ENCODE measurements at regions not wholly inside any gene's neighbourhood (a gene's known extent, or its start where the extent isn't known, plus 50 kb on each side); places are given as distances from the start of the nearest gene placed in this dataset.
"Not testable (repeated sequence)": the region's sequence is repeated elsewhere in the genome, so short reads cannot be mapped to it uniquely, and the experiment has no call there.

DNA sequence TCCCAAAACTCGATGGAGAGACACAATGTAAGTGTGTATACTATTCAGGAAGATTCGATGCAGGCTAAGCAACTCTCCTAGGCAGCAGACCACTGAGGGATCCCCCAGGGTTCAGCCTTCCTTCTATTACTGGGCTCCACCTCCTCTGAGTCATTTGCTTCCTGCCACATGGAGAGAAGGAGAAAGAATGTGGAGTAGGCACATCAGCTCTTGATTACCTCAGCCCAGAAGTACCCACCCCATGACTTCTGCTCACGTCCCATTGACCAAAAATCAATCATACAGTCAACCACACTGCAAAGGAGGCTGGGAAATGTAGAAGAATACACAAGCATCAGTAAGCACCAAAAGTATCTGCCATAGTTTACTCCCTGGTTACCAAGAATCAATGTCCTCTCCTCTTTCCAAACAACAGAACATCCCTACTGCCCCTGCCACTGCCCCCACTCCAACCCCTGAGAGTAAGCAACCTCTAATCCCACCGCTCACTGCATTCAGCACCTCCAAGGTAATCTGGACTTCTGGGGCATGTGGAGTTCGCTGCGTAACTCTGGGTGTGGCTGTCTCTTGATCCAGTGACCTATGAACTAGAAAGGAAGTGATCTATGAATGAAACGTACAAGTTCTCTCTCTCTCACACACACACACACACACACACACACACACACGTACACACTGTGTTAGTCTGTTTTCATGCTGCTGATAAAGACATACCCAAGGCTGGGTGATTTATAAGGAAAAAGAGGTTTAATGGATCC is 91.2 kb upstream of the C1QTNF7 start:
- DNase-seq = no peak

DNA sequence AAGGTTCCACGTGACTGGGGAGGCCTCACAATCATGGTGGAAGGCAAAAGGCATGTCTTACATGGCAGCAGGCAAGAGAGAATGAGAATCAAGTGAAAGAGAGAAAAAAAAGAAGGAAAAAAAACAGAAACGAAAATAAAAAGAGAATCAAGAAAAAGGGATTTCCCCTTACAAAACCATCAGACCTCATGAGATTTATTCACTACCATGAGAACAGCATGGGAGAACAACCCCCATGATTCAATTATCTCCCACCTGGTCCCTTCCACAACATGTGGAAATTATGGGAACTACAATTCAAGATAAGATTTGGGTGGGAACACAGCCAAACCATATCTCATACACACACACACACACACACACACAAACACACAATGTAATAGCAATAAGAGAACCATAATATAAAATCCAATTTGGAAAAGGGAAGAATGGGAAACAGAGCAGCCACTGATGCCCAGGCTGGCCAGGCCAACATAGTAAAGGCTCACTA is 90.6 kb upstream of the C1QTNF7 start:
- DNase-seq = not testable (repeated sequence)

DNA sequence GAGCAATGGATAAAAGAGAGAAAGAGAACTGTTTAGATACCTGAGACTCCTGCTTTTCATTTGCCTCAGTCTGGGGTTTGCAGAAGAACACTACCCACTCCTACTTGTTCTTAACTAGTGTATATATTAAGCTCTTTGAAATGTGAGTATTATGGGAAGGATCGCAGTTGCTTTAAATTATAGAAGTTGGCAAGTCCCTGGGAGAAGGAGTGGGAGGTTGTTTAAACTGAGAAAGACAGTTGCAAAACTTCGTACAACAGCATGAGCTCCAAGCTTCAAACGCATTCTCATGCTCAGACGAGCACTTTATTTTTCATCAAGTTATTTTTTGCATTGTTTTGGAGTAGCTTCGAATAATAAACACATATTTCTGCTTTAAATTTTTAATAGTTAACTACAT is 88.1 kb upstream of the C1QTNF7 start:
- peak in 1 of 58 donors; percentile 42 for DNase-seq

DNA sequence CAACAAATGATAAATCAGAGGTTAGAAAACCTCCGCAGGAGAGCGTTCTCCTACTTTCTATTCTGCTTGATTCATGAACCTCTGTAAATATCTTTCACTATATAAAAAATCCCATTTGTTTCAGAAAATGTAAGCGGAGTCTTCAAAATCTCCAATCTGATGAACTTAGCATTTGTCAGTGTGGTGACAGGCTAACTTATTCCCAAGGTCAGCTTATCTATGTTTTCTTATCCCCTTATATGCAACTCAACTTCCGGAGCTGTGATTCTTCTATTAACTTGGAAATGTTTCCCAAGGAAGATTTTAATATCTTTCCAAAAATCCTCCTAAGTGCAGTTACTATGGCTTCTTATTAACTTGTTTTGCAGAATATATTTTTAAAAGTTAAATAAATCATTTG is 87.5 kb upstream of the C1QTNF7 start:
- DNase-seq = no peak

DNA sequence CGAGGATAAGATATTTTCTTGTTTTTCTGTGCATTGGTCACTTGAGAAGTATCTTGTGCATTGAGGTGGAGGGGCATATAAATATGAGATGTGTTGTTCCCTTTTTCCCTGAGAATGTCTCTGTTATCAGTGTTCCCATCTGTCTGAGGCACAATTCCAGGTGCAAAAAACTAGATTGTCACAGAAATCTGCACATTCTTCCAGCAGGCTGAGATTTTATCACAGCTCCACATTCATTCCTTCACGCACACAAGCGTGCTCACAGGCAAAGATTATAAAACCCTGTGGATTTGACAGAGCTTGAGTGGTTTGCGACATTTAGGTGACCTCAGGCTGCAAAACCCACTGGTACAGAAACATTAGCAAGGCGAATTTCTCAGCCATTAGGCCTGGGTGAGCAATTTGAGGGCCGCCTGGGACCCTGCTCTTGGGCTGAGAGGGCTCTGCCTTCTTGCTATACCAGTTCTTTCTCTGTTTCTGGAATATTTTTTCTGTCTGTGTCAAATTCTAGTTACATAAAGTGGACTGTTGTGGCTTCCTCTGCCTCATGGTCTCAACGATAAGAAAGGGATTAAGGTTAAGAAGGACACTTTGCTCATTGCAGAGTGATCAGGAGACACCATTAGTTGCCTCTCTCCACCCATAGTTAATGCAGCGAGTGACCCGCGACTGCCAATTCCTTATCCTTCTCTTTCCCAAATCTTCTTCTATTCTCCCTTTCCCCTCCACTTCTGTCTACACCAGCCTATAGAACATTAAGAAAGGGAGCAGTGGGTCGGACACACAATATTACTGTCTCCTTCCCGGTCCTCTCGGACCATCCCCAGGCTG is 86.7 kb upstream of the C1QTNF7 start:
- no peak for DNase-seq

DNA sequence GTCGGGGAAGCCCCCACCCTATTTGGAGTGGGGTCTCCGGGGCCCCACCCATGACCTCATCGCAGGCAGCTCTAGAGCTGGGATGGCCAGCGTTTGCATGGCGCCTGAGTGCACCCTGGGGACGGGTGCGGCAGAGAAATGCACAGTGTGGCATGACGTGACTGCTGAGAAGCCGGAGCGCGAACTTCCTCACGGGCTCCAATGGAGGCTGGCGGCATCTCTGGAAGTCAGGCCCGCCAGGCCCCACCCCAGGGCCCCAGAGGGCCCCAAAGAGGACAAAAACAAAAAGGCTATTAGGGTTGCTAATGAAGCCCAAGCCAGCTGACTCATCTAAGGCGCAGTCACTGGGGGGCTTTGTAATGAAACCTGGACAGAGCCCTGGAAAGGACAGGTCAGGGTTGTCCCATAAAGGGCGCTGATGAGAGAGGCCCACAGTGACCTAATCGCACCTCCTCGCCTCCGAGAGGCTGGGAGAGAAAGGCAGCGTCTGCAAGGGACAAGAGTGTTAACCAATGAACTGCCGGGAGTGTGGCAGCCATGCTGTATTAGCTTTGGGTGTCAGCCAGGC is 86.0 kb upstream of the C1QTNF7 start:
- DNase-seq = no peak

DNA sequence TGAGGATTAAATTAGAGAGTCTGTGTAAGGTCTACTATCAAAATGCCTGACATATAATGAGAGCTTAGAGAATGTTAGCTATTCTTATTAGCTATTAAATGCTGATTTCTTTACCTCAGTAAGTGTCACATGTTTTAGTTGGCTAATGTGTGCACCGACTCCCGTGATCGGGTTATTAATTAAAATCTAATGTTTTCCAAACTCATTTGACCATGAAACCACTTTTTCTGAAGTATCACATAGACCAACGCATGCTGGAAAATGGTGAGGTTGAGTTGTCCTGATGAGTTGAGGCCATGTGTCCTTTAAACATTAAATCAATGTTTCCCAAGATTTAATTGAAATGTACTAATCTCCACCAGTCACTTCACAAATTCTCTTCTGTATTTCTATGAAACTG is 84.8 kb upstream of the C1QTNF7 start:
- no peak for DNase-seq

DNA sequence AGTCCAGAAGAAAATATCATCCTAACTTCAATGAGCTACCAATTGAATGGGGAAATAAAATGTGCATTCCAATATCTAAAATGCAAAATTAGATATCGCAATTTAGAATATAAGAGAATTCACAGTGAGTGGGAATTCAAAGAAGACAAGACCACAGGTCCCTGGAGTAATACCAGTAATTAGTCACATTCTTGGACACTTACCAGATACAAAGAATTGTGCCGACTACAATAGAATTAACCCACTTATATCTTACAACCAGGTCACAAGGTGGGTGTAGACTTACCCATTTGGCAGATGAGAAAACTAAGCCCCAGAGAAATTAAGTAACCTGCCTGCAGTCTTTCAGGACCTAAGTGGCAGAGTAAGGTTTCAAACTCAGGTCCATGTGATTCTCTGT is 84.3 kb upstream of the C1QTNF7 start:
- no peak for DNase-seq

DNA sequence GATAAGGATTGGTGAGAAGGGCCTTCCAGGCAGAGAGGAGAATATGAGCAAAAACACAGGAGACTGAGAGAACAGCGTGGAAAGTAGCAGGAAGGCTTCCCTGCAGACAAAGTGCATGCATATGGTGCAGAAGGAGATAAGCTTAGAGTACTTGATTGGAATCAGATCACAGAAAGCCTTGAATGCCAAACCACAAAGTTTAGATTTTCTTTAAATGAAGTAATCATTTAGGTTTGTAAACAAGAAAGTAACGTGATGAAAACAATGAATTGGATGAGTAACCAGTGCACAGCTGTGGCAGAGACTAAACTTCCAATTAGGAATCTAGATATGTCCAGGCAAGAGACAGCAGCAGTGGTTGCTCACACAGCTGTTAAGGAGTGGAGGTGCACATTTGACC is 83.8 kb upstream of the C1QTNF7 start:
- DNase-seq = no peak

DNA sequence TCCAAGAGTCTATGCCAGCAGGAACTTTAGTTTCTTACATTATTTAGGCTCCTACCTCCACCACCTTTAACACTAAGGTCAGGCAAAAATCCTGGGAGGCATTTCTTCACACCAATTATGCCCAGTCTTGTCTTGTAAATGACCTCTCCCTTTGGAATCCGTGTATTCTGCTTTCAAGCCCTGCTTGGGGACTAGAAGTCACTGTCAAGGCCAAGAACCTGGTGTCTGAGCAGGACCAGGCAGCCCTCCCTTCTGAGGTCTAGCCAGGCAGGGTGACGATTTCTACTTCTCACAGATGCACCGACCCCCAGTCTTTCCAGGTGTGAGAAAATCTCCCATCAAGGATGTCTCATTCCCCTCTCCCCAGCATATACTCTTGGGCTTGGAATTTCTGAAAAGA is 82.7 kb upstream of the C1QTNF7 start:
- DNase-seq = no peak

DNA sequence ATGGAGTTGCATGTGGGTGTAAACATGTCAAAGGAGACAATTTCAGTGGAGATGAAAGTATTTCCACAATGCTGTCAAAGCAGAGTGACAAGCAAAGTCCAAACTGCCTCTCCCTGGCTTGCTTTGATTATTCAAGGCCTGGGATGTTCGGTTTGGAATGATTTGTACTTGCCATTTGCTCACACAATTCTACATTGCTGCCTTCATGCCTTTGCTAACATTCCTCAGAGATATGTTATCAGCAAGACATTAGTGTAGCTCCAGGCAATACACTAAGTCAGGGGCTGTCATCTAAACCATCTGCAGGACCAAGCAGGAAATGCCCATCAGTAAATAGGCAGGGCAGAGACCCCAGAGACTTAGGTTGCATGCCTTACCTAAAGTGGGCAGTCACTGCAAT is 79.6 kb upstream of the C1QTNF7 start:
- DNase-seq = no peak

DNA sequence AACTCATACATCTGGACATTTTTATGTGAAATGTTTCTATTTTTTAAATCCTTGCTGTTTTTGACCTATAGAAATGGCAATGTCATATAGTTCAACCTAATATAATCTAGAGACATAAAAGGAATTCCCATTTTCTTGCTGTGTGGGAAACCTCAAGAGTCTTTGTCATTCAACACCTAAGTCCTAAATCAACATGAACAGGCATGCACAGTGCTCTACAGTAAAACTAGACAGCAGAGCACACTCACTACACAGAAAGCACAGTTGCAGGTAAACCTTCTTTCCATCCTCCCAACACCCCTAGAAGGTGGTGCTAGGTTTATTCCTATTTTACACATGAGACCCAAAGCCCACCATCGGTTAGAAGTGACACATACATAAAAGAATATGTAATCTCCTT is 79.1 kb upstream of the C1QTNF7 start:
- no peak for DNase-seq

DNA sequence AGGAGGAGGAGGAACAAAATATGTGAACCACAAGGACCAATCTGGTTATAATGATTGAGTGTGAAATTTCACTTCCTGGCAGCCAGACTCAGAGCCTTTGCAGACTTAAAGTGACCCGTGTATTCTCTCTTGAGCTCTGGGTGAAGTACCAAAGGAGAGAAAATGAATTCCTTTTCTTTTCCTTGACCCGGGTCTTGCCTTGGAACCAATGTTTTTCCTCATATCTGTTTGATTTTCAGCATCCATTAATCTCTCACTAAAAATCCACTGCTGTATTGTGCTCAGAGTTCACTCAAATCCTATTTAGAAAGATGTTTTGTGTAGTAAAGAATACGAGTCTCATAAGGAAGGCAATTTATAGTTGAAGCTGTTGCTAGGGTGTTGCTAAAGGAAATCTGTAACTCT is 78.3 kb upstream of the C1QTNF7 start:
- DNase-seq = no peak

DNA sequence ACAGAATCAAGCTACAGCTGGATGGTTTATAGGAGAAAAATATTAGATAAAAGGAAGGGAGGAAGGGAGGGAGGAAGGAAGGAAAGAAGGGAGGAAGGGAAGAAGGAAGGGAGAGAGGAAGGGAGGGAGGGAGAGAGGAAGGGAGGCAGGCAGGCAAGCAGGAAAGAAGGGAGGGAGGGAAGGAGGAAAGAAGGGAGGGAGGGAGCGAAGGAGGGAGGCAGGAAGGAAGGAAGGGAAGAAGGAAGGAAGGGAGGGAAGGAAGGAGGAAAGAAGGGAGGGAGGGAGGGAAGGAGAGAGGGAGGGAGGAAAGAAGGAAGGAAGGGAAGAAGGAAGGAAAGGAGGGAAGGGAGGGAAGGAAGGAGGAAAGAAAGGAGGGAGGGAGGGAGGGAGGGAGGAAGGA is 77.9 kb upstream of the C1QTNF7 start:
- no peak for DNase-seq

DNA sequence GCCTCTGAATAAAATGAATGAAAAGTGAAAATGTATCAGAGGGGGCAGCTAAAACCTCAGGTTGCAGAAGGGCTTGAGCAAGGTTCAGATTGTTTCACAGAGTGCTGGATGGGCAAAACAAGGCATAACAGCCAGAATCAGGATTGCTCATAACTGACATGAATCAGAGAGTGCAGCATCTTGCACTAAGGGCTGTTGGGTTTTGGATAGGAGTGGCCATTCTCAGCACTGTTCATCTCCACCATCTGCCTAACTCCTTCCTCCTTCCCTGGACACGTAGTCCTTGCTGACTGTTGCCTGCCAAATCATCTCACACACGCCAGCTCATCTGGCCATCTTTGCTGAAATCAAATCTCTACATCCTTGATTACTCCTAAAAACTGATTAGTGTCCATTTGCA is 75.3 kb upstream of the C1QTNF7 start:
- DNase-seq = no peak

DNA sequence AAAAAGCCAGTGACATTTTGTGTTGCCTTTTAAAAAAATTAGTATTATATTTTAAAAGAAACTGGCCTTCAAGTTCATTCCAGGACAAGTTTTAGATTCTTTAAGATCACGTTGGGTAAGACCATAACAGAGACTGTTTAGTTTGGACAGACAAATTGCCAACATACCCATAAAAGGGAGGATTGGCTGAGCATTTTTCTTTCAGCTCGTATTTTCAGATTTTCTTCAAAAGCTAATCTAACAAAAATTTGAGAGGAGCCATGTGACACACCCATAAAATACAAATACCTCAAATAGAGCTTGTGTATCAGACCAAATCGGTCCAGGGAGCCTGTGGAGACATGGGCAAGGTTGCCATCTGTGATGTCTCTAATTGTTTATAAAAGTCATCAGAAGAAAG is 74.6 kb upstream of the C1QTNF7 start:
- no peak for DNase-seq

DNA sequence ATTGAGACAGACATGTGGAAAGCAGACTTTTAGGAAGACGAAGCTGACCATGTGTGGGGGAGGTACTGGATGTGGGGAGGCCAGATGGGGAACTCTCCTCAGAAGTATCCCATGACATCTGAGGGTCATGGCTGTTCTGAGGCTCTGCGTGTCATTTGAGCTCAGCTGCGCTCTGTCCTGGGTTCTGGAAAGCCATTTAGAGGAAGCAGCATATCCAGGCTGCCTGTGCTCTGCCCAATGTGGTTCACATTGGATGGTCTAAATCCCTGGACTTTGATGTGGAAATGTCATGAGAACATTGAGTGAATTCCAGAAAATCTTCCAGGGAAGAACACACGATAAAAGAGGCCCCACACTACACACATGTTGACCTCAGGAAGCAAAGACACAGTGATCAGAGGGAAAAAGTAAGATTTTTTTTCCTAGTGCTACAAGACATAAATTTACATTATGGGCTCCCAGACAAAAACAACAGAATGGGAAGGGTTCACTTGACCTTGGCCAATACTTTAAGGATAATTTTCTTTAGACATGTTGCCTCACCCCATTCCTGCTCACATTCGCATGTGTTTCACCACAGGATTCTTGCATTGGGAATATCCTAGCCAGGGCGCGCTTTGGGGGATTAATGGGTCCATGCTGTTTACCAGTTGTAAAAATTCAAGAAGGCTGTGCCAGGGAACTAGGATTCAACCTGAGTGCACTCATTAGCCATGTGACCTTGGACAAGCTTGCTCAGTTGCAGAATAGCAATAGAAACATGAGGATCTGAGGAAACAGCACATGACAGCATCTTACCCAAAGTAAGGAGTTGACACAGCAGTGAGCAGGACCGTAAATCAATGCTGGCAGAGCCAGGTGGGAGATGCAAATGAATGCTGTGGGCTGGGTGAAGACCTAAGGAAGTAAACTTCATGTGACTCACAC is 73.2 kb upstream of the C1QTNF7 start:
- DNase-seq = no peak

DNA sequence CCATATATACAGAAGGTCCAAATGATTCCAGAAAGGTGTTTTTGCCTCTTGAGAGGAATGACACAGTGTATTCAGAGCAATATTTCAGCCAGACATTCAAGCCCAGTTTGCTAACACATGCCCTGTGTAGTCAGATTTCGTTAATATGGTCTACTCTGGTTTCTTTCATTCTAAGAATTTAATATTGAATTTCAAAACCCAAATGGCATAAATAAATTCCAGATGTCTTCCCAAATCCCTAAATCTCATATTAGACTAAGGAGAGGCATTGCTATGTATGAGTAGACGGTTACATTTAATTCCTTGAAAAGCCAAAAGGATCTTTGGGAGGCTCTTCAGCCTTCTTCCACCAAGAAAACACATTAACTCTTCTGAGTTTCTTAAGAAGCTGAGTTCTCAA is 66.3 kb upstream of the C1QTNF7 start:
- no peak for DNase-seq

DNA sequence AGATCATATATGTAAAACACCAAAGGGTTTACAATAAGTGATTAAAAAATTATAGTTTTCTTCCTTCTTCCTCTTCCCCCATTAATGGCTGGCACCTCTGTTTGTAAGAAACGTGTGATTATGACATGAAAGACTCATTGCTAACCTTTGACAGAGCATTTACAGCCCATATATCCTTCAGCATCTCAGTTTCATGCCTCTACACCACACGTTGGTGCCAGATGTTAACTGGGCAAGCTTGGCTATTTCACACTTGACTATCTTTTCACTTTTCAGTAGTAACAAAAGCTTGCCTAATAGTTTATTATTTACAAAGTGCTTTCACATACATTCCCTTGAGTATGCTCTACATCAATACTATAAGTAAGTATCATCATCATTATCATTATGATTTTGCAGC is 65.3 kb upstream of the C1QTNF7 start:
- DNase-seq = no peak

DNA sequence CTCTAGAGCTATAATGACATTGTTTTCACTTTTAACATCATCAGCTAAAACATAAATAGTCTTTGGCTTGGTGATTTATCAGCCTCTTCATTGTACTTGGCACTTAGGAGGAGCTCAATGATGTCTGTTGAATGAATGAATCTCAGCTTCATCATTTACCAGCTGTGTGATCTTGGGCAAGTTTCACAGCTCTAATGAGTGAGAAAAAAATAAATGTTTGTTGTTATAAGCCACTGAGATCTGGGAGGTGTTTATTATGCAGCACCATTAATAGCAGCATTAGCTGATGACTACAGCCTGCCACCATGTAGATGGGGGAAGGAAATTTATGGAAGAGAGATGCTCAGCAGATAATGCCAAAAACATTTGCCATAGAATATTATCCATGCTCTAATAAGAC is 63.6 kb upstream of the C1QTNF7 start:
- DNase-seq = no peak

DNA sequence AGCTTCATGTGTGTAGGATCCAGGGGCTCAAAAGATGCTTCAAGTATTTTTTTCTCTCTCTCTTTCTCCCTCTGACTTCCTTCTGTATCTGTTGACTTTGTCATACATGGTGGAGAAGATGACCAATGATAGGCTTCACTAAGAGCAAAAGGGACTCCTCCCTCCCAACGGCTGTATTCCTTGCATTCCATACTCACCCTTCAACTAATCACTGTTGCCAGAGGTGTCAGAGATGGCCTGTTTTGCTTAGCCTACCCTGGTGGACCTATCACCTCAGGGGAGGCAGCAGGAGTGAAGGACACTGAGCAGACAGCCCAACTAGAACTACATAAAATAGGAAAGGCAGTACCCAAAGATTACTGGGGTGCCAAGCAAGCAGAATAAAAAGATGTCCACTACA is 62.2 kb upstream of the C1QTNF7 start:
- no peak for DNase-seq

All from anterior cingulate cortex (tissue), 58 donors.